ENCODE measurements at regions not wholly inside any gene's neighbourhood (a gene's known extent, or its start where the extent isn't known, plus 50 kb on each side); places are given as distances from the start of the nearest gene placed in this dataset.
"Not testable (repeated sequence)": the region's sequence is repeated elsewhere in the genome, so short reads cannot be mapped to it uniquely, and the experiment has no call there.

- H3K4me2 ChIP-seq (ENCODE audit: insufficient read depth, low read length); H3K9me3 ChIP-seq (replicated peaks; ENCODE audit: control insufficient read depth, insufficient read depth, low read depth, low read length); BruUV-seq (replicated peaks); H3K79me2 ChIP-seq (ENCODE audit: control insufficient read depth, insufficient read depth, low read length); POLR2A ChIA-PET; H3K4me1 ChIP-seq (replicated peaks in 1 of 2; ENCODE audit: control insufficient read depth in 2 of 2, insufficient read depth in 2 of 2, low read length in 2 of 2); H3K27ac ChIP-seq (ENCODE audit: extremely low read depth, low read depth, low read length); H3K27me3 ChIP-seq (ENCODE audit: control insufficient read depth in 2 of 2, insufficient read depth in 2 of 2, low read length in 2 of 2); H3K9ac ChIP-seq (ENCODE audit: insufficient read depth in 1 of 2, low read depth in 2 of 2, low read length in 2 of 2); H3K36me3 ChIP-seq (ENCODE audit: control insufficient read depth, insufficient read depth, low read length); H4K20me1 ChIP-seq (replicated peaks; ENCODE audit: control insufficient read depth, insufficient read depth, low read length); H3K4me3 ChIP-seq; H3K9me1 ChIP-seq (ENCODE audit: control insufficient read depth, insufficient read depth, low read length); in situ Hi-C loops (cut with MboI); TF ChIP-seq ZBTB40 (CRISPR knock-in tag; IDR thresholded peaks at IDR 0.05): not testable (repeated sequence)
- H2AFZ ChIP-seq (ENCODE audit: low read depth, low read length) = peak overlapping the region; percentile 0; the same call in 1 of the 2 replicates
- ATAC-seq = peak; percentile 82
- intact Hi-C loops (cut with micrococcal nuclease) = loop anchor here (1.0 kb wide), 1 partner anchor 49 kb away; no protein-coding TSS in a partner anchor
- CTCF ChIA-PET (ENCODE audit: low intra/inter-chr PET ratio) = interaction anchor here (1.7 kb wide), 1 partner anchor 50 kb away, joined by 14 read pairs; no protein-coding TSS in a partner anchor
- peak; percentile 35 to 65 (median 38) for DNase-seq (ENCODE audit: extremely low read depth in 1 of 4, low spot score in 3 of 4)
- FAIRE-seq = peak; percentile 77
- 4% methylated on average over 4 of the region's 4 CpGs for WGBS (ENCODE audit: insufficient coverage, low coverage, missing lambda C conversion rate)
- TF ChIP-seq CEBPB (tag; IDR thresholded peaks at IDR 0.05) (peak; percentile 27; the same call in 1 of the 2 replicates), RAD21 (CRISPR knock-in tag; conservative IDR thresholded peaks at IDR 0.05 in 1 of 2, IDR thresholded peaks at IDR 0.05 in 1 of 2) (peak; percentile 58 to 68), SMC3 (conservative IDR thresholded peaks at IDR 0.05; ENCODE audit: insufficient read depth, low read depth, low read length) (peak; percentile 56), GABPA (tag; conservative IDR thresholded peaks at IDR 0.05; ENCODE audit: low read depth) (peak; percentile 53), ZBTB40 (IDR thresholded peaks at IDR 0.05) (0 out of 2 replicates have a peak, but pooled peaks have one; percentile 29)
Measured at GRCh38 chr12:7588742-7589329, 76.9 kb downstream of the APOBEC1 start.

Measured in K562 (cell line).